ENCODE measurements at regions not wholly inside any gene's neighbourhood (a gene's known extent, or its start where the extent isn't known, plus 50 kb on each side); places are given as distances from the start of the nearest gene placed in this dataset.
"Not testable (repeated sequence)": the region's sequence is repeated elsewhere in the genome, so short reads cannot be mapped to it uniquely, and the experiment has no call there.

DNA sequence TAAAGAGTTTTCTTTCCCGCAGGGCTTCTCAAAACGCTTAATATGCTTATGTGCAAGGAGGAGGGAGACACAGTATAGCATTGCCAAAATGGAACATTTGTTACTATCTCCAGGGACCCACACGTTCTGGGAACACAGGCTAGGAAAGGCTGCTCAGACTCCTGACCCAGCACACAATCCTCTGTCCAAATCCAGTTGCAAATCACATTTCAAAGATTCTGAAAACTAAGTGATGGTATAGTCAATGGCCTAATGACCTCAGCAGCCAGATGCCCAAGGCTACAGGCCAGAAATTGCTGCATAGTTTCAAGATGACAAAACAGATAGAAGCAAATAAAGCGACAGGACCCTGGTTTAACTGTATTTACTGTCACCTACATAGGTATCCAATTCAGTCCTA is 97.0 kb upstream of the GRIP1 start:
- DNase-seq, result no peak

- DNase-seq, result no peak
Observed at GRCh38 chr12:66776974-66777373, 98.1 kb upstream of the GRIP1 start.

DNA sequence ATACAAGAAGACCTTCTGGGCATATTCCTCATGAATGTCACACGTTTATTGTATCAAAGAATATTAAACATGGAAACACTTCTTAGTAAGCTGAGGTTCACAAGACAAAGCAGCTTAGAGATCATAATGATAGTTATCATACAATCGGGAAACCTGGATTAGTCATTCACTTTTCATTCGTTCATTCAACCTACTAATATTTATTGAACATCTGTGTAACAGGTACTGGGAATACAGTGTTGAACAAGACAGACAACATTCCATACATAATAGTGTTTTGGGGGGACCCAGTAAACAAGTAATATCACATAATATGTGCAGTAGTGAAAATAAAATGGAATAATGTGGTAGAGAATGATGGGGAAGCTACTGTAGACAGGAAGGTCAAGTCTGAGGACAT is 100.6 kb upstream of the GRIP1 start:
- no peak for DNase-seq

- DNase-seq, result no peak
Observed at GRCh38 chr12:66786531-66787308, 107.8 kb upstream of the GRIP1 start.

DNA sequence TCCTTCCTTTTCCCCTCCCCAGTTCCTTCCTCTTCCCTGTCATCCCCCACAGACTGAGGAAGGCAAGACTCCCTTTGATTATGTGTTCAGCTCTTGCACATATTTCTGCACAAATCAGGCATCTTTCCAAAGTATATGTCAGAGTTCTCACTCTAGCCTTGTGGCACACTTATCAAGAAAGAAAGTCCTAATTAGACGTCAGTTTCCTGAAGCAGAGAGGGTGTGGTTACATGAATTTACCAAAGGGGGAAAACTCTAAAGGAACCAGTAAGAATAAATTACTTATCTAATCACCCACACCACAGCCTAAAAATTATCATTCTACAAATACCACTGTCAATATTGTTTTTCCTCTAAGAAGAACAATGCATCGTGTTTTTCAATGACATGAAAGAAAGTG is 120.7 kb upstream of the GRIP1 start:
- DNase-seq, result no peak

DNA sequence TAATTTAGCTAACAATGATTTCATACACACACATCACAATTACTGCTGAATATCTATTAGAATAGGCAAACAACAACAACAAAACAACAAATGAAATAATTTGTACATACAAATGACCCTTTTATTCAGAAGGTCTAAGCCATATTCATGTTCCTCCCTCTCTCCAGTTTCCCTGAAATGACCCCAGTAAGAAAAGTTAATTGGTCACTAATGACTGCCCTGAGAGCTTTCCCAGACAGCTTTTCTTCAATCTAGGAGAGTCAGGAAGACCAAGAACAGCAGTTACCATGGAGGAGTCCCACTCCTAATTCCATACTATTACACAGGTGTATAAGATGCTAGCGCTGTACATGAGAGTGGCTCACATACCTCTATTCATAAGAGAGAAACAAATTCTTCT is 121.2 kb upstream of the GRIP1 start:
- no peak for DNase-seq

GRCh38 chr12:66803930-66804329 is 125.1 kb upstream of the GRIP1 start:
- DNase-seq, result peak; percentile 16

- DNase-seq, result no peak
Observed at GRCh38 chr12:66804563-66804974, 125.7 kb upstream of the GRIP1 start.

- no peak for DNase-seq
Observed at GRCh38 chr12:66808606-66809005, 129.7 kb upstream of the GRIP1 start.

- no peak for DNase-seq
Observed at GRCh38 chr12:66813137-66813892, 134.4 kb upstream of the GRIP1 start.

- no peak for DNase-seq
Observed at GRCh38 chr12:66819587-66819986, 140.7 kb upstream of the GRIP1 start.

DNA sequence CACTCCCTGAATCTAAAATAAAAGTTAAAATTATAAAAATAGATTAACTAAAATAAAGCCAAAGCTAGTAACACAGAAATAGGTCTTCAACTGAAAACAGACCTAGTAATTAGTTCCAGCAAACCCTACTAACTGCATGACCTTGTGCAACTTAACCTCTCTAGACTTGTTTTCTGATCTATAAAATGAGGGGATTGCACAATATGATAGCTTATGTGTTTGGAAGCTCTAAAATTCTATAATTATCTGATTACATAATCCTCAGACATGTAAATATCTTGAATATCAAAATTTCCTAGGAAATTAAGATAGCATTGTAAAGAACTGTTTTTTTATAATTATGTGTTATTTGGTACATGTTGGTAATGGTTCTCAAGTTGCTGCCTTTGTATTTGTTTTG is 144.1 kb upstream of the GRIP1 start:
- no peak for DNase-seq

DNA sequence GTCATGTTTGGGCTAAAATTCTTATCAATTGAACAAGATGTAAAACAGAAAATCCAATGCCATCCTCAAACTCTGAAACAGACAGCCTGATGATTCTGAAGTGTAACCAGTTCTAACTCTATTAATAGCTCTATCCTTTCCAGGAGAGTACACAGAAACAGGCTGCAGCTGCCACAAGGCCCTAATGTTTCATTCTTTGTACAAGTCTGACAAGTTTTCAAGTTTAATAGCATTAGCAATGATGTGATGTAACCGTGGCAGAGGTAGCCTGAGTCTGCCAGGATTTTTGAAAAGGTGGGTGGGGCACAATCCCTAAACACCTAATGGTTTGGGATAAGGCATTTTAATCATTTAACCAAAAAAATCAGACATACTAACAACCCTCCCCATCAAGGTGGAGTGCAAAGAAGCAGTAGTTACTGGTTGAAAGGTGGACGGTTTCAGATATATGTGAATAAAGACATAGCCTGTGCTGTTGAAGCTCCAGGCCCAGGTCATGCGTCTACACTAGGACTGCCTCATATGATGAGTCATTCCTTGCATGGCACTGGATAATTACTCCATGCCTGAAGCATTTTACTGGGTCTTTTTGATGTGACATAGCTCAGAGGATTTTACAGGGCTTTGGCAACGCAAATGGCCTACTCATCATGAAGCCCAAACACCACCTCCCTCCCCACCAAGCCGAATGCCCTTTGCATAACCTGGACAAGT is 145.1 kb upstream of the GRIP1 start:
- no peak for DNase-seq

DNA sequence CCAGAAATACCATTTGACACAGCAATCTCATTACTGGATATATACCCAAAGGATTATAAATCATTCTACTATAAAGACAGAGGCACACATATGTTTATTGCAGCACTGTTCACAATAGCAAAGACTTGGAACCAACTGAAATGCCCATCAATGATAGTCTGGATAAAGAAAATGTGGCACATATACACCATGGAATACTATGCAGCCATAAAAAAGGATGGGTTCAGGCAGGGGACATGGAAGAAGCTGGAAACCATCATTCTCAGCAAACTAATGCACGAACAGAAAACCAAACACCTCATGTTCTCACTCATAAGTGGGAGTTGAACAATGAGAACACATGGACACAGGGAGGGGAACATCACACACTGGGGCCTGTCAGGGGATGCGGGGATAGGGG is 147.0 kb upstream of the GRIP1 start:
- DNase-seq, result not testable (repeated sequence)

DNA sequence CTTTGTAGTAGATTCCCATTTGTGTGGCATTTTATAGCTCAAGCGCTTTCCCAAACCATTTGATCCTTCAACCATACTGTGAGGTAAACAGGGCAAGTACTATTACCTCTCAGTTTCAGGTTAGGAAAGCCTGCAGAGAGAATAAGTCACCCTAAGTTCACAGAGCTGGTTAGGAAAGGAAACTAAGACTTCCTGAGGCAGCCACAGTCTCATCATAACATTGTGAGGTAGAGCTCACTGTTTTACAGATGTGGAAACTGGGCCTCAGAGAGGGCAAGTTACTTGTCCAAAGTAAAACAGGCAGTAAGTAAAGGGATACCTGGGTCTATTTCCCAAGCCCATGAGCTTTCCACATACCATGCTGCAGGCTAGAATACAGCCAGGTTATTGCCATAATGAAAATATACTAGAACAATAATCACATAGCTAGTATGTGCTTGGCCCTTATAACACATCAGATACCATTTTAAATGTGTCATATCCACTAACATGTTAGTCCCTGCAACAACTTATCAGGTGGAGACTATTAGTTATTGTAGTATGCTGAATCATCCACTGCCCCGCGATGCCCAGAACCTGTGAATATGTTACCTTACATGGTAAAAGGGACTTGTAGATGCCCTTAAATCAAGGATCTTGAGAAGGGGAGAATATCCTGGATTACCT is 150.9 kb upstream of the GRIP1 start:
- no peak for DNase-seq

DNA sequence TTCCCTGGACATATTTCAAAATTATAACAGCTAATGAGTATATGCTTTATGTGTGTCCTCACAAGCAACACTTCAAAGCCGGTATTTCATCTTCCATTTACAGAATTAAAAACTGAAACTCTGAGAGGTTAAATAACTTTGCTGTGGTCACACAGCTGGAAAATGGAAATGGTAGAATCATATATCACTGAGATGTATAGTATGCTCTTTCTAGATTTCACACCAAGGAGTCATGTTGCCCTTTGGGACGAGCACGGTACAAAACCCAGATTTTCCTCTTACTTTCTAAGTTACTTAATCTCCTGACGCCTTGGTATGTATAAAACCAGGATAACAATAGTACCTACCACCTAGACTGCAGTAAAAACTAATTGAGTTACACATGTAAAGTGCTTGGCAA is 152.6 kb upstream of the GRIP1 start:
- no peak for DNase-seq

GRCh38 chr12:66832997-66833396 is 154.1 kb upstream of the GRIP1 start:
- DNase-seq, result no peak

DNA sequence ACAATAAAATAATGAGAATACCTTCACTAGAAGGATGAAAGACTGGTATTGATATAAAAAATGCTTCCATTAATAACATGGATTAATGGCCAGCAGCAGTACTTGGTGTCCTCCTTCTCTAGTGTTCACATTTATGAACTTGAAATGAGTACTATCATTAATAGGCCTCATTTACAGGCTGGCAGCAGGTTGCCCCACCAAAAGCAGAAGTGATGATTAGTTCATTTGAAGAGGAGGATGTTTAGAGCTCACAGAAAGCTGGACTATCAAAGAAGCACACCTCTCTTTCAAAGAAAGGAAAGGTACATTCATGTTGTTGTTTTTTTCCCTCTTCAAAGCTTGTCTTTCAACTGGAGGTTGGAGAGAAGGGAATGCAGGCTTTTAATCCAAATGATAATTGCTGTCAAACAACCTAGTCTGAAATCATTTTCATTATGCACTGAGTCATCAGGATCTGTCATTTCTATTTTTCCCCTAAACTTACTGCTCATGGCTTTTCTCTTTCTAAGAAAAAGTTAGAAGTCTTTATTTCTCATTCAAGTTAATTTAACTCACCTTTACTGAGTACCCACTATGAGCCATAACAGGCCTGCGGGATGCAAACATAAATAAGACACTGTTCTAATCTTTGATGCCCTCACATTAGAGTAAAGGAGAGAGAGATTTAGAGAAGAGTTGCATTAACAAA is 157.9 kb upstream of the GRIP1 start:
- DNase-seq, result no peak

DNA sequence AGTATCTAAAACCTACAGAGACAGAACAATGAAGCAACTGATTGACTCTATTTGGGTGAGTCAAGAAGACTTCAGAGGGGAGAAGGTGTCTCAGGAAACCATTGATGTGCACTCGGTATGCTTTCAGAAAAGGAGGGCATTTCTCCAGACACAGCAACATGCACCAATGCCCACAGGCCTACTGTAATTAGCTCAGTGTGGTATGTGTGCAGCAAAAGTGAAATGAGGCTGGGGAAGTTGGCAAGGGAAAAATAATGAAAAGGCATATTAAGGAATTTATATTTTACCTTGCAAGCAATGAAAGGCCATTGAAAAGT is 158.4 kb upstream of the GRIP1 start:
- DNase-seq, result no peak

- no peak for DNase-seq
Observed at GRCh38 chr12:66838366-66838765, 159.5 kb upstream of the GRIP1 start.

GRCh38 chr12:66848967-66849366 is 170.1 kb upstream of the GRIP1 start:
- no peak for DNase-seq

DNA sequence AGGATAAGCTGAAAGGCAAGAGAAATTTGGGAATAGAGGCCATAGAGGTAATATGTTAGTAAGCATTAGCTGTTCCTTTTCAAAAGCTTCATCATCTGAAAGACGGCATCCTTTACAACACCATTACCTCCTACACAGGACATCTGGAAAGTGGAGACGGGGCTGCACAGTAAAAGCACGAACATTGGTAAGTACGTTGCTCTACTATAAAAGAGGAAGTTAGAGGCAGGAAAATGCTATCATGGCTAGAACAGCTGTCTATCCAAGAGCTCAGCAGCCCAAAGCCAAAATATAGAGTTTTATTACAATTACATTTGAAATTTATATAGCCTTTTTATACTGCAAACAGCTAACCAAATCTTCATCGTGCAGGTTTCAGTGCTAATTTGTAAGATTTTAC is 172.3 kb upstream of the GRIP1 start:
- DNase-seq, result no peak
